GM19455 (cell line): ENCODE measurements at regions not wholly inside any gene's neighbourhood (a gene's known extent, or its start where the extent isn't known, plus 50 kb on each side); places are given as distances from the start of the nearest gene placed in this dataset.
"Not testable (repeated sequence)": the region's sequence is repeated elsewhere in the genome, so short reads cannot be mapped to it uniquely, and the experiment has no call there.

Source experiments
- ATAC-seq: cut with Tn5 transposase; IDR thresholded peaks from one replicate; pipeline ENCODE4 v1.9.1; 2021; ENCODE audit not compliant: unreplicated experiment

- no peak for ATAC-seq
Measured at GRCh38 chr1:101465941-101466340, 229.1 kb downstream of the S1PR1 start.

DNA sequence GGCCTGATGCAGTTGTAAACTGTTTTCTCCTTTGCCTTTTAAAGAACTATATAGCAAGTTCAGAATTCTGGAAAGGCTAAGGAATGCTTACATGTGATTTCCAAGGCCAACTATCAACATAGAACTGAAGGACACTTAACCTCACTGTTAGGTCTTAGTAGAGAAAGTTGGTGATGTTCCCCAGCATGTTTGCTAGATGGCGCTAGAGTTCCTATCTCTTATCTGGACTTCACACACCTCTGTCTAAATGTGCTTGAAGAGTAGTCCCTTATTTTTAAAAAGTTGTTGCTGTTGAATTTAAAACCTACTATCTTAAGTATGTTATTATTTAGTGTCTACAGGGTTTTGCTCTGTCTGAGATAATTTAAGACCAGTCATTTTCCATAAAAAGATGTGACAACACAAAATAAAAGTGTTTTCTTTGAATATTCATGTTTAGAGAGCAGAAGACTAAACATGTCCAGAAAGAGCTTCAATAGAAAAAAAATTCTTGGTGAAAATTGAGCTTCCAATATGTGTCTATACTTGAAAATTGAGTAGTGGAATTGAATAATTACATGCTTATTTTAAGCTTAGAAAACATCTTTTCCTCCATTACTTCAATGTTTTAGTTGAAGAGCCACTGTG, 237.3 kb downstream of the S1PR1 start:
- ATAC-seq: no peak

GRCh38 chr1:101476541-101476940, 239.7 kb downstream of the S1PR1 start:
- no peak for ATAC-seq

GRCh38 chr1:101479945-101480344, 243.1 kb downstream of the S1PR1 start:
- no peak for ATAC-seq

DNA sequence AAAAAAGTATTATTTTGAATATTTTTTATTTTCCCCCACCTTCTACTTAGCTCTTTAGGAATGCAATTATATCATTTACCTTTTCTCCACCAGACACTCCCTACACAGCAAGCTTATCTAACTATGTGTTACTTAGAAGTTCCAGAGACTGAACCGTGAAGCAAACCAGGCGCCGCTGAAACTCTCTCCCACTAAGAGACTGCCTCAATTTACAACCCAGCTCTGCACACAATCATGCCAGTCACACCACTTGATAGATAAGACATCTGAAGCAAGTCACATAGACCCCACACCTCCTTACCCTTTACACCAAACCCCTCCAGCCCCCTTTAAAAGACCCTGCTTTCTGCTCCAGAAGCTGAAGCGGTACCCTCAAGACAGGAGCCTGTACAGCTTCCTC, 245.5 kb downstream of the S1PR1 start:
- no peak for ATAC-seq

GRCh38 chr1:101483982-101484688, 247.3 kb downstream of the S1PR1 start:
- no peak for ATAC-seq

DNA sequence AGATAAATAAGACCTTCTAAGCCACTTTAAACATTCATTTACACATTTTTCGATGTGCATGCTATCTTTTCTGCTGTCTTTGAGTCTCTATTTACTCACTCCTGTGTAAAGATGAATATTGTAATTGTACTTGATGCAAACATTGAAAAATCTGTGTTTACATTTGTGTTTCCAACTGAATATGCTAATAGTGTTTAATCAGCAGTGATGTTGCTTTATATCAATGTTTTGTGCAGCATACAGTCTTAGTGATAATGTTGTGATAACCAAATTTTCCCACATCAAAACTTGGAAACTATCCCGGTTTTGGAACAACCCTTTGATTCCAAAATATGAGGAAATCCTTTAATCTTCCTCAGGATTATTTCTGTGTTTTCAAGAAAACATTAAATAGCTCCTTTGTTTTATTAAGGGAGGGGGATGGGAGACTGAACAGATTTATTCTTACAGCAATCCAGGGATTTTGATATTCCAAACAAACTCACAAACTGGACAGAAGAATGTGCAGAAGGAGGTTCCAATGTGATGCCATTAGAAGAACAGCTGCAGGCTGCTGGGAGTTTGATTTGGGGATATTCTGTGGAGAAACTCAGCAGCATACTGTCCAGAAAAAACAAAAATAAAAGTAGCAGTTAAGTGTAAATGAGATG, 248.0 kb downstream of the S1PR1 start:
- ATAC-seq: no peak

- ATAC-seq: no peak
Measured at GRCh38 chr1:101485712-101486111, 248.9 kb downstream of the S1PR1 start.

GRCh38 chr1:101492144-101492543, 255.3 kb downstream of the S1PR1 start:
- not testable (repeated sequence) for ATAC-seq

DNA sequence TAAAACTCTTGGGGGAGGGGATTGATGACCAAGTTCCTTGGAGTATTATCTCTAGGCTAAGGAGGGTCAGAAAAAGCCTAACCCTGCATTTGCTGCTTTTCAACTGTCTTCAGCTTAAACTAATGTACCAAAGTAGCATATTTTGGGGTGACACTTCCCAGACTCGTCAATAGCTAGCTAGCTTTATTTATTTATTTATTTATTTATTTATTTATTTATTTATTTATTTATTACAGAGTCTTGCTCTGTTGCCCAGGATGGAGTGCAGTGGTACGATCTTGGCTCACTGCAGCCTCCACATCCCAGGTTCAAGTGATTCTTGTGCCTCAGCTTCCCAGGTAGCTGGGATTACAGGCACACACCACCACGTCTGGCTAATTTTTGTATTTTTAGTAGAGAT, 257.1 kb downstream of the S1PR1 start:
- ATAC-seq: not testable (repeated sequence)

DNA sequence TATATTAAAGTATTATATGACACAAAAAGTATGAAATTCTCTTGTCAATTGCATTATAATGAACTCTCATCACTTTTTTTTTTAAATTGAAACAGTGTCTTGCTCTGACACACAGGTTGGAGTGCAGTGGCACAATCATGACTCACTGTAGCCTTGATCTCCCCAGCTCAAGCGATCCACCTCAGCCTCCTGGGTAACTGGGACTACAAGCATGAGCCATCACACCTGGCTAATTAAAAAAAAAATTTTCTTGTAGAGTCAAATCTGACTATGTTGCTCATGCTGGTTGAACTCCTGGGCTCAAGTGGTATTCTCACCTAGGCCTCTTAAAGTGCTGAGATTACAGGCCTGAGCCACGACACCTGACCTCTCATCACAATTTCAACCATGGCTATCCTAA, 259.3 kb downstream of the S1PR1 start:
- ATAC-seq: no peak

DNA sequence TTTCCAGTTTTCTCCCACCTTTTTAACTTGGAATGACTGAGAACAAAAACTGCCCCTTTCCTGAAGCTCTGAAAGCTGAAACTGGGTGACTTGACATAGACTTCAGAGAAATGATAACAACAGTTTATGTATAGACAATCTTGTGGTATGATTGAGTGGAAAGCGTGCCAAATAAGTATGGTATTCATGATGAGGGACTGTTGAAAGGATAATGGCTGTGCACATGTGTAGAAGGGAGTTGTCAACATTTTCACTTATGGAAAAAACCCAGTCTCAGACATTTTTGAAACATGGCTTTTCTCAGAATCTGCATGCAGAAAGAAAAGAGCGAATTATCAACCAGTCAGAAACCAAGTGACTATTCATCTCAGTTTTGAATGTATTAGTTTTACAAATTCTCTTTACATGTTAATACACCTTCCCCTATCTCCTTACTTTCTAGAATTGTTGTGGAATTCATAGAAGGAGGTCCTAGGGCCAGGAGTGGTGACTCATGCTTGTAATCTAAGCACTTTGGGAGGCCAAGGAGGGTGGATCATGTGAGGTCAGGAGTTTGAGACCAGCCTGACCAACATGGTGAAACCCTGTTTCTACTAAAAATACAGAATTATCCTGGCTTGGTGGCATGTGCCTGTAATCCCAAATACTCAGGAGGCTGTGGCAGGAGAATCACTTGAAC, 261.2 kb downstream of the S1PR1 start:
- ATAC-seq: no peak

- ATAC-seq: not testable (repeated sequence)
Measured at GRCh38 chr1:101504106-101504505, 267.3 kb downstream of the S1PR1 start.

GRCh38 chr1:101505240-101505639, 268.4 kb downstream of the S1PR1 start:
- not testable (repeated sequence) for ATAC-seq

DNA sequence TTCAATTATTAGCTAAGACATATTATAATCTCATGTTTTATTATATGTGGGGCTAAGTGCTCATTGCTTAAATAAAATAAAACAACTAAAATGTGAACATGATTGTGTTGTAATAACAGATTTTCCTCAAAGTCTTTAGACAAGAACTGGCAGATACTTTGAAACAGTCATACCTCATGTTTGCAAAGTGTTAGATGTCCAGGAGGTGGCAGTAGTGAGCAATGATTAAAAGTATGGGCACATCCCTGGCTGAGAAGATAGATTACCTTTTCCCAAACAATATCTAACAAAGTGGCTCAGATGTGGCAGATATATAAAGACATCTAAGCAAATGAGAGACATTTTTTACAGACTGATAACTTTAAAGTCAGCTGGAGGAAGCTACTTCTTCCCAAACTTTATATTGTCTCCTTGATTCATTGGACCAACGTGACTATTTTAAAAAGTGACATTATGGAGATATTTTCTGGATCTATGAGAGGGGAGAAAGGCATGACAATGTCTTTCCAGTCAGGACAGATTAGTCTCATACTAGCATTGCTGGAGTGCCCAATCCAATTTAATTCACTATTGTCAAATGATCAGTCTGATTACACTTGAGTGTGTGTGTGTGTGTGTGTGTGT, 269.8 kb downstream of the S1PR1 start:
- peak; percentile 94 for ATAC-seq

- no peak for ATAC-seq
Measured at GRCh38 chr1:101507547-101507971, 270.7 kb downstream of the S1PR1 start.

- ATAC-seq: no peak
Measured at GRCh38 chr1:101508913-101509312, 272.1 kb downstream of the S1PR1 start.

DNA sequence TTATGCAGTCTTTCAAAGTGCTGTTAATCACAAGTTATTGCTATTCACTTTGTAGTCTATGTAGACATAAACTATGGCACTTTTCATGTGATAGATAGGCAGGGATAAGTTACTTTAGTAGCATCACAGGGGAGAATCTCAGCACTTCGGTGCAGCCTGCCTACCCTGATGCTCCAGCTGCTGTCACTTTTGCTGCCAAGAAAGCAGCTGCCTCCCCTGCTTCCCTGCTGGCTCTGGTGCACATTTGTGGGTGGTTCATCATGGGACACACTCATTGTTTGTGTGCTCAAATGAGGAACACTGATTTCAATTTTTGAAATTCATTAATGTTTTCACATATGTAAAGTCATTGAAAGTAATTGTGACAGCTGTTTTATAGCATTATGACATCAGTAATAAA, 272.6 kb downstream of the S1PR1 start:
- no peak for ATAC-seq

DNA sequence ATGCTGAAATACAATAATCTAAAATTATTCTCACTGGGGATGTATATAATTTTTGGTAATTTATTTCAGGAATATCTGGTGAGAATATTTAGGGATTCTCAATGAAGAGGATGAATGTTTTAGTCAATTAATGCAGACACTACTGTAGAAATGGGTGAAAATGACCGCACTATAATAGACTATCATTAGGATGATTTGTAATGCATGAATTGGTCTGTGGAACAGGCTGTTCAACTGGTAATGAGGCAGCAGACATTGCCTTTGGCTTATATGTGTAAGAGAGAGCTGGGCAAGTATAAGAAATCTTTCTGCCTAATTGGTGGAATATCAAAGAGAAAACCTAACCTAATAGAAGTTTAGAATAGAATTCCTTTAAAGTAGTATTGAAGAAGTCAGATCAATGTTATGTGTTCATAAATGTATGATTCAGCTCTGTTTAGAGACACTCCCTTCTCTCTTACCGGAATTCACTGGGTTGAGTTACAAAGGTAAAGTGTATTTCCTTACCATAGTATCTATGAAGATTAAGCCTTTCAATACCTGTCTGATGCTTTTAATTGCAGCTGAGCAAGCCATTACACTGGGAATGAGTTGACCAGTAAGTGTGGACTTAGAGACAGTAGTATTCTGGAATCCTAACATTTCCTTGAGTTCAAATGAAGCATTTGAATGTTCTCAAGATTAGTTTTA, 274.5 kb downstream of the S1PR1 start:
- ATAC-seq: no peak

DNA sequence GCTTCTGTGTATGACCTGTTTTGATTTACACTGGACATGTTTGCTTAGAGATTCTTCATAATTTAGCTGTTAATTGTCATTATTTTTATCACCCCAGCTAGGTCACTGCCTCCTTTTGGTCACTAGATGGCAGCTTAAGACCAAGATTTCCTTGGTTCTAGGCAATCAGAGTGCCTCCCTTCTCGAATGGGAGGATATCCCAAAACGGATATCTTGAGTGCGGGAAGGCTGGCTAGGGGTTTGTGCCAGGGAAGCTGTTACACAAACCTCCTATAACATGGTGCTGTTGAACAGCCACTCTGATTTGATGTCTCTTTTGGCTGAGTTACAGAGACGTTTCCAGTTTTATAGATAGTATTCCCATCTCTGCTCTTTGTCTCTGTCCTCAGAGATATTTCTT, 283.5 kb downstream of the S1PR1 start:
- ATAC-seq: peak; percentile 82

DNA sequence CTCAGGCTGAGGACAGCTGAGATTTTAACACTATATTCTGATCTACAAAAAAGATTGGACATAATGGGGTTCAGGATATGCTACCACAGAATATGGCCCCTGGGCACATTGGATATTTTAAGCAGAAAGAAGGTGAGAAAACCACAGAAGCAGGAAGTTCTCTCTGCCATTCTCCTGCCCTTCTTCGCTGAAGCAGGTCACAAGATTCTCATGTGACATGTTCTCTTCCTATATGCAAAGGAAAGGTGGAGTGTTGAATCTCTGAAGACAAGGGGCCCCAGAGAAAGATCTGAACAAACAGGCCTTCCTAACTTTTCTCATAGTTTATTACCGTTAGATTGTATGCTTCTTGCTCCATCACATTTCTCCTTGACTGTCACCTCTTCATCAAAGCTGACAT, 285.7 kb downstream of the S1PR1 start:
- no peak for ATAC-seq
